K562 (cell line): ENCODE measurements at regions not wholly inside any gene's neighbourhood (a gene's known extent, or its start where the extent isn't known, plus 50 kb on each side); places are given as distances from the start of the nearest gene placed in this dataset.

Experiments used
- ATAC-seq: fragments of 200-7000 bp; cut with Tn5 transposase; 3 replicates; pipeline ENCODE4 v1.9.1; 2020; ENCODE audit warnings: moderate library complexity
- BruUV-seq: library from RNA; stranded (reverse); fragments of 400-500 nt; replicated peaks from 2 replicates; lab custom pipeline; 2021; lab: Mats Ljungman, UMichigan
- CTCF ChIA-PET: fragments of 300-600 bp; formaldehyde crosslinking; extraction: SDS; loops from one replicate; lab custom pipeline; 2021; ENCODE audit warnings: low intra/inter-chr PET ratio; lab: Yijun Ruan, JAX
- POLR2A ChIA-PET: fragments of 300-600, 350-650 bp; sonication (Branson Sonifier 250); formaldehyde crosslinking; extraction: SDS; loops from one replicate; lab custom pipeline; 2021; ENCODE audit warnings: antibody characterized with exemption, inconsistent platforms; lab: Yijun Ruan, JAX
- DNase-seq, 4 experiments: peaks; one replicate each; pipeline versions ENCODE4 v3.0.0 to v3.0.0-alpha.2; 2011 to 2018; ENCODE audit warnings: low spot score in 3 of 4, mixed read lengths in 3 of 4; ENCODE audit errors: extremely low read depth in 1 of 4
- FAIRE-seq: peaks from 2 replicates; lab custom pipeline; 2011; peaks lifted over from hg19 to GRCh38; lab: Jason Lieb, UNC
- H2AFZ ChIP-seq: 2 replicates; pipeline ENCODE4 v1.6.0; 2011; ENCODE audit warnings: low read depth, low read length, control low read depth, inconsistent platforms
- H3K27ac ChIP-seq: fragments of 200-600 bp; 3 replicates; pipeline ENCODE4 v1.8.0; 2011; ENCODE audit warnings: low read depth, mild to moderate bottlenecking, control low read depth, inconsistent platforms, low read length, moderate library complexity, mixed read lengths; ENCODE audit errors: extremely low read depth
- H3K27me3 ChIP-seq, 2 experiments: fragments of 300-600 bp in 1 of 2; 2 replicates in 1 of 2; 3 replicates in 1 of 2; pipeline versions ENCODE4 v1.6.0 to v1.8.0; 2011; ENCODE audit warnings: inconsistent platforms in 2 of 2, low read length in 2 of 2, mild to moderate bottlenecking in 1 of 2, mixed read lengths in 1 of 2, moderate library complexity in 1 of 2; ENCODE audit not compliant: control insufficient read depth in 2 of 2, insufficient read depth in 2 of 2
- H3K36me3 ChIP-seq: fragments of 300-600 bp; 3 replicates; pipeline ENCODE4 v1.8.0; 2011; ENCODE audit warnings: mild to moderate bottlenecking, low read length, inconsistent platforms; ENCODE audit not compliant: control insufficient read depth, insufficient read depth
- H3K4me1 ChIP-seq, 2 experiments: fragments of 200-600 bp in 1 of 2; replicated peaks in 1 of 2; 2 replicates in 1 of 2; 3 replicates in 1 of 2; pipeline versions ENCODE4 v1.5.1 to v1.8.0; 2011; ENCODE audit warnings: inconsistent platforms in 2 of 2, low read length in 2 of 2, mild to moderate bottlenecking in 1 of 2, mixed read lengths in 1 of 2, moderate library complexity in 1 of 2; ENCODE audit not compliant: control insufficient read depth in 2 of 2, insufficient read depth in 2 of 2
- H3K4me2 ChIP-seq: 2 replicates; pipeline ENCODE4 v1.6.1; 2011; ENCODE audit warnings: low read length, control low read depth, inconsistent platforms, mixed read lengths; ENCODE audit not compliant: insufficient read depth
- H3K4me3 ChIP-seq: fragments of 200-600 bp; sonication (generic), shearing (Covaris generic); 2 replicates; pipeline ENCODE4 v1.5.1; 2016; ENCODE audit warnings: control low read depth, inconsistent platforms
- H3K79me2 ChIP-seq: fragments of 200-600 bp; 3 replicates; pipeline ENCODE4 v1.8.0; 2011; ENCODE audit warnings: low read length, inconsistent platforms; ENCODE audit not compliant: control insufficient read depth, insufficient read depth
- H3K9ac ChIP-seq, 2 experiments: 2 replicates each; pipeline versions ENCODE4 v1.6.0 to v1.6.1; 2011; ENCODE audit warnings: low read depth in 2 of 2, low read length in 2 of 2, control low read depth in 1 of 2, inconsistent platforms in 1 of 2, mild to moderate bottlenecking in 1 of 2, mixed read lengths in 1 of 2; ENCODE audit not compliant: insufficient read depth in 1 of 2
- H3K9me1 ChIP-seq: one replicate; pipeline ENCODE4 v1.6.0; 2011; ENCODE audit warnings: inconsistent platforms, mild to moderate bottlenecking, low read length, moderate library complexity; ENCODE audit not compliant: control insufficient read depth, insufficient read depth
- H3K9me3 ChIP-seq: replicated peaks from 2 replicates; pipeline ENCODE4 v1.5.1; 2011; ENCODE audit warnings: low read depth, low read length, inconsistent platforms; ENCODE audit not compliant: control insufficient read depth, insufficient read depth
- H4K20me1 ChIP-seq: replicated peaks from 2 replicates; pipeline ENCODE4 v1.6.1; 2011; ENCODE audit warnings: low read length, inconsistent platforms, mixed read lengths; ENCODE audit not compliant: control insufficient read depth, insufficient read depth
- E2F1 ChIP-seq: sonication (generic); formaldehyde crosslinking; IDR thresholded peaks from 2 replicates; pipeline ENCODE4 v1.8.1; 2023; ENCODE audit warnings: mild to moderate bottlenecking, missing genetic modification reagents, moderate library complexity
- E2F6 ChIP-seq, 2 experiments: IDR thresholded peaks; 2 replicates each; pipeline ENCODE4 v1.6.1; 2011; ENCODE audit warnings: borderline replicate concordance in 1 of 2, control low read depth in 1 of 2, low read depth in 1 of 2, low read length in 1 of 2, mild to moderate bottlenecking in 1 of 2, mixed read lengths in 1 of 2, moderate library complexity in 1 of 2; ENCODE audit not compliant: insufficient read depth in 1 of 2, insufficient read length in 1 of 2, poor library complexity in 1 of 2, severe bottlenecking in 1 of 2; ENCODE audit errors: extremely low read depth in 1 of 2
- FOXK2 ChIP-seq, 2 experiments: fragments of 450-650 bp; IDR thresholded peaks in 1 of 2; conservative IDR thresholded peaks in 1 of 2; 2 replicates each; pipeline ENCODE4 v1.6.1; 2016; ENCODE audit warnings: low read depth in 2 of 2, mild to moderate bottlenecking in 1 of 2
- FOXM1 ChIP-seq, 2 experiments: fragments of 450-650 bp in 1 of 2; sonication (generic) in 1 of 2; formaldehyde crosslinking in 1 of 2; IDR thresholded peaks; 2 replicates each; pipeline versions ENCODE4 v1.6.1 to v1.9.0; 2017 to 2022; ENCODE audit warnings: low read depth in 2 of 2, mild to moderate bottlenecking in 2 of 2, missing genetic modification reagents in 1 of 2, moderate library complexity in 1 of 2
- HMGXB4 ChIP-seq: sonication (generic); formaldehyde crosslinking; IDR thresholded peaks from 2 replicates; pipeline ENCODE4 v1.8.1; 2023; ENCODE audit warnings: mild to moderate bottlenecking, missing genetic modification reagents
- JUNB ChIP-seq: fragments of 450-650 bp; formaldehyde crosslinking; conservative IDR thresholded peaks from 2 replicates; pipeline ENCODE4 v1.4.0; 2020; ENCODE audit warnings: mild to moderate bottlenecking
- PATZ1 ChIP-seq: fragments of 250-450 bp; sonication (Bioruptor Pico); IDR thresholded peaks from 2 replicates; pipeline ENCODE4 v1.5.0; 2020; ENCODE audit warnings: mild to moderate bottlenecking, borderline replicate concordance
- POLR2H ChIP-seq: IDR thresholded peaks from 2 replicates; pipeline ENCODE4 v1.6.1; 2016; ENCODE audit warnings: missing genetic modification characterization, low read depth, mild to moderate bottlenecking, control low read depth, missing compliant biosample characterization, moderate library complexity
- PRMT5 ChIP-seq: sonication (generic); formaldehyde crosslinking; IDR thresholded peaks from 2 replicates; pipeline ENCODE4 v1.5.0; 2020; ENCODE audit warnings: missing genetic modification reagents
- PTBP1 ChIP-seq: fragments of 200-400 bp; formaldehyde crosslinking; IDR thresholded peaks from 2 replicates; pipeline ENCODE4 v1.6.1; 2017; ENCODE audit warnings: low read depth, low read length
- RUNX1 ChIP-seq: sonication (generic); IDR thresholded peaks from 2 replicates; pipeline ENCODE4 v1.6.1; 2016; ENCODE audit warnings: antibody characterized with exemption, low read depth
- SIRT6 ChIP-seq: IDR thresholded peaks from one replicate; pipeline ENCODE4 v1.6.1; 2012; ENCODE audit warnings: low read depth, mild to moderate bottlenecking, control low read depth, inconsistent platforms, low read length, moderate library complexity
- TAL1 ChIP-seq: fragments of 450-650 bp; IDR thresholded peaks from 2 replicates; pipeline ENCODE4 v1.6.1; 2016; ENCODE audit warnings: mild to moderate bottlenecking
- TBP ChIP-seq: optimal IDR thresholded peaks from 2 replicates; pipeline ENCODE3; 2011; ENCODE audit warnings: low read depth, low read length, improper control_type of control experiment
- TEAD2 ChIP-seq: fragments of 450-650 bp; IDR thresholded peaks from 2 replicates; pipeline ENCODE4 v1.6.1; 2016; ENCODE audit warnings: missing genetic modification characterization, control low read depth, missing compliant biosample characterization
- ZKSCAN8 ChIP-seq: fragments of 200-800 bp; sonication (Bioruptor generic); IDR thresholded peaks from 2 replicates; pipeline ENCODE4 v1.6.1; 2016; ENCODE audit warnings: missing genetic modification characterization, missing compliant biosample characterization
- WGBS: fragments of 100-300 bp; shearing (Covaris generic); methylation state at CpG from one replicate; pipeline ENCODE4 v1.1.6; 2016; ENCODE audit warnings: low coverage, mixed read lengths; ENCODE audit not compliant: insufficient coverage; ENCODE audit errors: missing lambda C conversion rate; 5-methylcytosine and 5-hydroxymethylcytosine counted together
- in situ Hi-C: fragments of 300-500 bp; cut with MboI; formaldehyde crosslinking; loops from 4 replicates; pipeline ENCODE4 v1.15.0; 2018; ENCODE audit warnings: inconsistent platforms, mixed read lengths
- intact Hi-C: fragments of 100-400 bp; cut with micrococcal nuclease; formaldehyde crosslinking; loops from 2 replicates; pipeline ENCODE4 v1.14.2; 2022

GRCh38 chr2:5980450-5981190 lies 288.4 kb downstream of the SOX11 start:
- Histone ChIP-seq H3K4me1 (no peaks in the 10 kb centered on the region), H3K79me2 (no peaks in the 10 kb centered on the region), H4K20me1 (no peaks in the 10 kb centered on the region), H3K4me3 (no peak overlapping the region), H3K27ac (no peak overlapping the region), H3K27me3 (no peaks in the 10 kb centered on the region), H3K4me2 (no peak overlapping the region), H3K9ac (no peak overlapping the region), H3K36me3 (no peaks in the 10 kb centered on the region), H3K9me1 (no peaks in the 10 kb centered on the region), H3K9me3 (no peaks in the 10 kb centered on the region), H2AFZ (no peak overlapping the region)
- 2% methylated on average over 14 of the region's 16 CpGs for WGBS
- DNase-seq (no peak), FAIRE-seq (no peak), ATAC-seq (no peak)
- ChIA-PET CTCF (no interaction called here), POLR2A (interaction anchor here (0.5 kb wide), 1 partner anchor 693 kb away, joined by 3 read pairs; no protein-coding TSS in a partner anchor)
- BruUV-seq, result no TSS peak
- intact Hi-C loops (no loop called here), in situ Hi-C loops (no loop called here)
- TF ChIP-seq E2F1 (CRISPR knock-in tag), result no peak
- no peak for TF ChIP-seq SIRT6
- TF ChIP-seq RUNX1, result no peak
- no peak for TF ChIP-seq PTBP1
- no peak for TF ChIP-seq TEAD2
- TF ChIP-seq TBP, result no peak
- no peak for TF ChIP-seq PRMT5 (CRISPR knock-in tag)
- TF ChIP-seq E2F6 (IDR thresholded peaks at IDR 0.05; ENCODE audit: borderline replicate concordance in 1 of 2, extremely low read depth in 1 of 2, insufficient read depth in 1 of 2, insufficient read length in 1 of 2, low read depth in 1 of 2, low read length in 1 of 2, poor library complexity in 1 of 2, severe bottlenecking in 1 of 2), result no peak
- no peak for TF ChIP-seq PATZ1
- TF ChIP-seq TAL1, result no peak
- TF ChIP-seq FOXK2 (conservative IDR thresholded peaks at IDR 0.05 in 1 of 2, IDR thresholded peaks at IDR 0.05 in 1 of 2; ENCODE audit: low read depth in 2 of 2), result no peak
- no peak for TF ChIP-seq FOXM1 (IDR thresholded peaks at IDR 0.05; ENCODE audit: low read depth)
- no peak for TF ChIP-seq FOXM1 (CRISPR knock-in tag; IDR thresholded peaks at IDR 0.05; ENCODE audit: low read depth)
- TF ChIP-seq HMGXB4 (CRISPR knock-in tag), result no peak
- TF ChIP-seq POLR2H (tag), result no peak
- TF ChIP-seq ZKSCAN8 (CRISPR knock-in tag), result no peak
- no peak for TF ChIP-seq JUNB
